IMR-90 (cell line): ENCODE measurements at regions not wholly inside any gene's neighbourhood (a gene's known extent, or its start where the extent isn't known, plus 50 kb on each side); places are given as distances from the start of the nearest gene placed in this dataset.

Experiments
- ATAC-seq: fragments of 200-7000 bp; cut with Tn5 transposase; 2 replicates; pipeline ENCODE4 v1.9.1; 2020; ENCODE audit warnings: low read depth, mild to moderate bottlenecking, moderate library complexity
- BruUV-seq: library from RNA; stranded (reverse); fragments of 400-500 nt; replicated peaks from 2 replicates; lab custom pipeline; 2021; lab: Mats Ljungman, UMichigan
- CTCF ChIA-PET: fragments of 300-600 bp; formaldehyde crosslinking; extraction: SDS; loops from one replicate; lab custom pipeline; 2021; ENCODE audit warnings: antibody characterized with exemption; lab: Yijun Ruan, JAX
- POLR2A ChIA-PET: fragments of 300-600 bp; sonication (Branson Sonifier 250); formaldehyde crosslinking; loops from one replicate; lab custom pipeline; 2022; ENCODE audit warnings: antibody characterized with exemption; ENCODE audit not compliant: unreplicated experiment; lab: Charles Lee
- DNase-seq: peaks from one replicate; pipeline ENCODE4 v3.0.0; 2013
- H2AFZ ChIP-seq: replicated peaks from 2 replicates; pipeline ENCODE3; 2013; ENCODE audit warnings: low read length, mild to moderate bottlenecking; ENCODE audit not compliant: poor library complexity
- H2AK5ac ChIP-seq: 2 replicates; pipeline ENCODE4 v1.6.1; 2013; ENCODE audit warnings: low read depth, low read length, inconsistent platforms
- H2AK9ac ChIP-seq: replicated peaks from 2 replicates; pipeline ENCODE3; 2013; ENCODE audit warnings: mild to moderate bottlenecking, low read depth, low read length, moderate library complexity; ENCODE audit not compliant: poor library complexity
- H2BK120ac ChIP-seq: 2 replicates; pipeline ENCODE4 v1.6.1; 2013; ENCODE audit warnings: low read depth, low read length, inconsistent platforms
- H2BK15ac ChIP-seq: 3 replicates; pipeline ENCODE4 v1.6.1; 2013; ENCODE audit warnings: low read depth, low read length, inconsistent platforms
- H2BK20ac ChIP-seq: 2 replicates; pipeline ENCODE4 v1.6.1; 2013; ENCODE audit warnings: low read depth, mild to moderate bottlenecking, inconsistent platforms, low read length, moderate library complexity
- H2BK5ac ChIP-seq: 2 replicates; pipeline ENCODE4 v1.6.1; 2013; ENCODE audit warnings: mild to moderate bottlenecking, low read depth, low read length, inconsistent platforms; ENCODE audit not compliant: poor library complexity, severe bottlenecking
- H3K14ac ChIP-seq: replicated peaks from 2 replicates; pipeline ENCODE4 v1.6.1; 2013; ENCODE audit warnings: low read depth, low read length, inconsistent platforms
- H3K18ac ChIP-seq: 2 replicates; pipeline ENCODE4 v1.6.1; 2013; ENCODE audit warnings: low read depth, low read length, control low read depth
- H3K23ac ChIP-seq: 2 replicates; pipeline ENCODE4 v1.6.1; 2013; ENCODE audit warnings: low read depth, low read length, inconsistent platforms
- H3K27ac ChIP-seq: 2 replicates; pipeline ENCODE4 v1.5.1; 2013; ENCODE audit warnings: mild to moderate bottlenecking, control low read depth, low read length; ENCODE audit not compliant: insufficient read depth
- H3K27me3 ChIP-seq: 2 replicates; pipeline ENCODE4 v1.6.1; 2013; ENCODE audit warnings: low read length; ENCODE audit not compliant: control insufficient read depth, insufficient read depth
- H3K36me3 ChIP-seq: 2 replicates; pipeline ENCODE4 v1.6.1; 2013; ENCODE audit warnings: low read length, mixed read lengths; ENCODE audit not compliant: control insufficient read depth, insufficient read depth
- H3K4ac ChIP-seq: 2 replicates; pipeline ENCODE4 v1.6.1; 2013; ENCODE audit warnings: low read depth, low read length, inconsistent platforms
- H3K4me1 ChIP-seq: 2 replicates; pipeline ENCODE4 v1.6.1; 2013; ENCODE audit warnings: low read length, mixed read lengths; ENCODE audit not compliant: control insufficient read depth, insufficient read depth
- H3K4me2 ChIP-seq: 2 replicates; pipeline ENCODE4 v1.6.1; 2013; ENCODE audit warnings: low read depth, mild to moderate bottlenecking, control low read depth, low read length, moderate library complexity
- H3K4me3 ChIP-seq: 2 replicates; pipeline ENCODE4 v1.5.1; 2013; ENCODE audit warnings: low read depth, mild to moderate bottlenecking, control low read depth, low read length, moderate library complexity; ENCODE audit not compliant: insufficient read depth
- H3K56ac ChIP-seq: 2 replicates; pipeline ENCODE4 v1.6.1; 2013; ENCODE audit warnings: low read length, inconsistent platforms; ENCODE audit not compliant: insufficient read depth; ENCODE audit errors: extremely low read depth
- H3K79me1 ChIP-seq, 2 experiments: 2 replicates each; pipeline ENCODE4 v1.6.1; 2013; ENCODE audit warnings: low read length in 2 of 2, inconsistent platforms in 1 of 2, low read depth in 1 of 2
- H3K9ac ChIP-seq: 2 replicates; pipeline ENCODE4 v1.6.1; 2013; ENCODE audit warnings: low read depth, low read length, control low read depth
- H3K9me1 ChIP-seq: 2 replicates; pipeline ENCODE4 v1.6.1; 2013; ENCODE audit warnings: low read length, inconsistent platforms; ENCODE audit not compliant: insufficient read depth
- H3K9me3 ChIP-seq: 2 replicates; pipeline ENCODE4 v1.6.1; 2013; ENCODE audit warnings: low read length; ENCODE audit not compliant: control insufficient read depth, insufficient read depth
- H4K20me1 ChIP-seq: 2 replicates; pipeline ENCODE4 v1.6.1; 2013; ENCODE audit warnings: low read length, inconsistent platforms; ENCODE audit not compliant: insufficient read depth
- H4K5ac ChIP-seq: 2 replicates; pipeline ENCODE4 v1.6.1; 2013; ENCODE audit warnings: mild to moderate bottlenecking, low read depth, low read length, control low read depth
- H4K8ac ChIP-seq, 2 experiments: 2 replicates each; pipeline ENCODE4 v1.6.1; 2013; ENCODE audit warnings: low read depth in 2 of 2, low read length in 2 of 2, control low read depth in 1 of 2, inconsistent platforms in 1 of 2
- H4K91ac ChIP-seq: 2 replicates; pipeline ENCODE4 v1.6.1; 2013; ENCODE audit warnings: low read depth, low read length, inconsistent platforms; ENCODE audit not compliant: insufficient read depth
- BHLHE40 ChIP-seq: fragments of 150-350 bp; IDR thresholded peaks from 2 replicates; pipeline ENCODE4 v1.6.1; 2016; ENCODE audit warnings: mild to moderate bottlenecking, low read depth, low read length
- CEBPB ChIP-seq: IDR thresholded peaks from 2 replicates; pipeline ENCODE4 v1.6.1; 2012; ENCODE audit warnings: low read depth, low read length, improper control_type of control experiment
- CHD1 ChIP-seq: IDR thresholded peaks from 2 replicates; pipeline ENCODE4 v1.6.1; 2012; ENCODE audit warnings: low read depth, low read length, improper control_type of control experiment
- CTCF ChIP-seq: conservative IDR thresholded peaks from 2 replicates; pipeline ENCODE4 v1.5.1; 2012; ENCODE audit warnings: mild to moderate bottlenecking, low read depth, low read length, improper control_type of control experiment
- FOS ChIP-seq: fragments of 150-350 bp; IDR thresholded peaks from 2 replicates; pipeline ENCODE4 v1.6.1; 2016; ENCODE audit warnings: low read depth, low read length
- MXI1 ChIP-seq: IDR thresholded peaks from 2 replicates; pipeline ENCODE4 v1.6.1; 2012; ENCODE audit warnings: low read depth, mild to moderate bottlenecking, low read length, moderate library complexity, borderline replicate concordance
- NFE2L2 ChIP-seq: fragments of 150-350 bp; IDR thresholded peaks from 2 replicates; pipeline ENCODE4 v1.6.1; 2016; ENCODE audit warnings: low read depth, mild to moderate bottlenecking, low read length
- POLR2A ChIP-seq: IDR thresholded peaks from 2 replicates; pipeline ENCODE4 v1.6.1; 2012; ENCODE audit warnings: mild to moderate bottlenecking, low read depth, low read length
- RCOR1 ChIP-seq: IDR thresholded peaks from 2 replicates; pipeline ENCODE4 v1.6.1; 2012; ENCODE audit warnings: mild to moderate bottlenecking, low read length, improper control_type of control experiment; ENCODE audit not compliant: insufficient replicate concordance
- RFX5 ChIP-seq: IDR thresholded peaks from 2 replicates; pipeline ENCODE4 v1.8.0; 2012; ENCODE audit warnings: low read depth, mild to moderate bottlenecking, low read length, moderate library complexity
- WGBS, 2 experiments: methylation state at CpG; one replicate each; pipeline versions ENCODE4 v1.1.5 to v1.1.7; 2013; ENCODE audit warnings: missing lambda C conversion rate in 2 of 2; ENCODE audit not compliant: insufficient read length in 1 of 2; ENCODE audit errors: extremely low coverage in 2 of 2; 5-methylcytosine and 5-hydroxymethylcytosine counted together
- dilution Hi-C: fragments of 300-500 bp; cut with HindIII; formaldehyde crosslinking; loops from one replicate; pipeline ENCODE4 v1.14.3; 2018; ENCODE audit warnings: low sequenced_read_pairs; ENCODE audit not compliant: unreplicated experiment
- in situ Hi-C: fragments of 300-500 bp; cut with MboI; formaldehyde crosslinking; loops from 3 replicates; pipeline ENCODE4 v1.14.3; 2019; ENCODE audit warnings: low sequenced_read_pairs, inconsistent platforms, mixed read lengths
- intact Hi-C: fragments of 100-400 bp; cut with micrococcal nuclease; formaldehyde crosslinking; loops from 2 replicates; pipeline ENCODE4 v1.10.0; 2022
- TF ChIP-seq, protein P1 (sequence below): fragments of 150-350 bp; IDR thresholded peaks from 2 replicates; pipeline ENCODE4 v1.6.1; 2017; ENCODE audit warnings: mild to moderate bottlenecking, antibody characterized with exemption, low read length, low read depth
- TF ChIP-seq, protein P2 (sequence below): fragments of 150-350 bp; IDR thresholded peaks from 2 replicates; pipeline ENCODE4 v1.6.1; 2016; ENCODE audit warnings: low read depth, mild to moderate bottlenecking, low read length, moderate library complexity, borderline replicate concordance

DNA sequence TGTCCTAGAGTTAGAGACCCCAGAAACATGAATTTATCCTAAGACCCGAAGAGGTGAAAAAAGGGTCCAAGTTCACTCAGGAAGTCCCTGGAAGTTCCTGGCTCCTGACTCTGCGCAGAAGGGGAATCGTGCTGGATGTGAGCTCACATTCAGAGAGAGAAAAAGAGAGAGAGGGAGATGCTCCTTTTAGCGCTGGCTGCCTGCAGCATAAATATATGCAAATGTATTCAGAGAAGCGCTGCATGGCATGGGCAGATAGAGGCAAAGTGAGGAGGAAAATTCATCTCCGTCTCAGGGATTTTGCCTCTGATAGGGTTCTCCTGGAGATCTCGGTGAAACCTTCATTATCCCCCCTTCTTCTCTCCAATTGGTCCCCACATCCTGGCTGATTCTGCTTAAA is 517.2 kb downstream of the MN1 start:
- in situ Hi-C loops (no loop called here), intact Hi-C loops (no loop called here), dilution Hi-C loops (no loop called here)
- Histone ChIP-seq H4K8ac (no peak overlapping the region), H4K20me1 (no peaks in the 10 kb centered on the region), H4K5ac (no peak overlapping the region), H3K56ac (no peak overlapping the region), H3K23ac (no peak overlapping the region), H3K9ac (no peak overlapping the region), H2AFZ (no peak overlapping the region), H3K9me1 (no peaks in the 10 kb centered on the region), H3K4me2 (no peak overlapping the region), H3K4me1 (no peaks in the 10 kb centered on the region), H3K27ac (no peak overlapping the region), H4K91ac (no peak overlapping the region), H2AK9ac (no peak overlapping the region), H3K36me3 (no peaks in the 10 kb centered on the region), H2BK120ac (no peak overlapping the region), H3K18ac (no peak overlapping the region), H2BK15ac (no peak overlapping the region), H2AK5ac (no peak overlapping the region), H3K27me3 (peaks cover 29% of the 10 kb centered on the region), H2BK20ac (no peak overlapping the region), H3K14ac (no peak overlapping the region), H3K9me3 (no peaks in the 10 kb centered on the region), H3K4ac (no peak overlapping the region), H3K79me1 (no peaks in the 10 kb centered on the region), H2BK5ac (no peak overlapping the region), H3K4me3 (no peak overlapping the region)
- no peak for TF ChIP-seq MXI1
- no peak for TF ChIP-seq RFX5
- no peak for TF ChIP-seq POLR2A
- TF ChIP-seq CHD1 = no peak
- TF ChIP-seq NFE2L2 = no peak
- TF ChIP-seq FOS = no peak
- no peak for TF ChIP-seq BHLHE40
- TF ChIP-seq RCOR1 = no peak
- TF ChIP-seq, protein P1, sequence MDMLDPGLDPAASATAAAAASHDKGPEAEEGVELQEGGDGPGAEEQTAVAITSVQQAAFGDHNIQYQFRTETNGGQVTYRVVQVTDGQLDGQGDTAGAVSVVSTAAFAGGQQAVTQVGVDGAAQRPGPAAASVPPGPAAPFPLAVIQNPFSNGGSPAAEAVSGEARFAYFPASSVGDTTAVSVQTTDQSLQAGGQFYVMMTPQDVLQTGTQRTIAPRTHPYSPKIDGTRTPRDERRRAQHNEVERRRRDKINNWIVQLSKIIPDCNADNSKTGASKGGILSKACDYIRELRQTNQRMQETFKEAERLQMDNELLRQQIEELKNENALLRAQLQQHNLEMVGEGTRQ = no peak
- no peak for TF ChIP-seq CEBPB
- TF ChIP-seq CTCF = no peak
- TF ChIP-seq, protein P2, sequence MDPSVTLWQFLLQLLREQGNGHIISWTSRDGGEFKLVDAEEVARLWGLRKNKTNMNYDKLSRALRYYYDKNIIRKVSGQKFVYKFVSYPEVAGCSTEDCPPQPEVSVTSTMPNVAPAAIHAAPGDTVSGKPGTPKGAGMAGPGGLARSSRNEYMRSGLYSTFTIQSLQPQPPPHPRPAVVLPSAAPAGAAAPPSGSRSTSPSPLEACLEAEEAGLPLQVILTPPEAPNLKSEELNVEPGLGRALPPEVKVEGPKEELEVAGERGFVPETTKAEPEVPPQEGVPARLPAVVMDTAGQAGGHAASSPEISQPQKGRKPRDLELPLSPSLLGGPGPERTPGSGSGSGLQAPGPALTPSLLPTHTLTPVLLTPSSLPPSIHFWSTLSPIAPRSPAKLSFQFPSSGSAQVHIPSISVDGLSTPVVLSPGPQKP = no peak
- no TSS peak for BruUV-seq
- DNase-seq = no peak
- WGBS, 2 experiments = 73% methylated on average over 4 of the region's 7 CpGs; no CpG with 5 or more reads in 1 of the 2 experiments
- no peak for ATAC-seq
- CTCF ChIA-PET = interaction anchor here (0.6 kb wide), 1 partner anchor 162 kb away, joined by 4 read pairs; no protein-coding TSS in a partner anchor
- POLR2A ChIA-PET = no interaction called here
